ENCODE measurements at regions not wholly inside any gene's neighbourhood (a gene's known extent, or its start where the extent isn't known, plus 50 kb on each side); places are given as distances from the start of the nearest gene placed in this dataset.
"Not testable (repeated sequence)": the region's sequence is repeated elsewhere in the genome, so short reads cannot be mapped to it uniquely, and the experiment has no call there.

DNA sequence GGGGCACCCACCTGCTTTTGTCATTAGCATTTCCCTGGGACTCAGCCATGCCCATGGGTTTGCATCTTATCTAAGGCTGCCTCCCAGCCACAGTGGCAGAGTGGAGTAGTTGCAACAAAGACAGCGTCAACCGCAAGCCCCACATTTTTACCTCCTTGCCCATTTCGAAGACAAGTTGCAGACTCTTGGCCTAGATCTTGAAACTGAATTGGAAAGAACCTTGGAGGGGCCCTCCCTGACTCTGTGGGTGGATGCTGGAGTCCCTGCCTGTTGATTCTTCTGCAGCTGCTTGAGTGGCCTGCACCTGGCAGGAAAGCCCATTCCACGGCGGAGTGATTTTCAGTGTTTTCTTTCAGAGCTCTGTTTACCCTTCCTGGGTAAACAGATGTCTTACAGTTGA lies 309.0 kb downstream of the VRK1 start:
- Mint-ChIP-seq H3K27ac (no peak overlapping the region), H3K4me1 (ENCODE audit: low read depth) (no peaks in the 10 kb centered on the region), H3K9me3 (peaks cover 9% of the 10 kb centered on the region), H3K36me3 (ENCODE audit: low read depth) (peaks cover 2% of the 10 kb centered on the region), H3K4me3 (no peak overlapping the region), H3K27me3 (ENCODE audit: low read depth) (peaks cover 2% of the 10 kb centered on the region)
- intact Hi-C loops (cut with micrococcal nuclease): no loop called here
- CTCF ChIA-PET: interaction anchor here (0.8 kb wide), 1 partner anchor 19 kb away, joined by 3 read pairs; no protein-coding TSS in a partner anchor
- DNase-seq: no peak

DNA sequence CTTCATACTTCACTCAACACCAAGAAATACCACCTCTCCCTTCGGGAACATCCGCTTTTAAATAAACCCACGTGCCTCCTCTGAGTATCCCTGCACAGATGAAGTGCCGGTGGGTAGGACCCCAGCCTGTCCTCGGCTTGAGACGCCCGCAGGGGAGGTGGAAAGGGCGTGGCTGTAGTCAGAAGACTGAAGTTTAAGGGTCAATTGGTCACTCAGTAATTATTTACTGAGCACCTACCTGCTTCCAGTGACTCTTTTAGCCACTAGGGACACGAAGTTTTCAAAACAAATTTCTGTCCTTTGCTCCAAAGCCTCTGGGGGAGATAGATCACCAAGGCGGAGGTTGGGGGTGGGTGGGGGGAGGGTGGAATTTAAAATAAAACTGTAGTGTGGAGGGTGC lies 309.4 kb downstream of the VRK1 start:
- Mint-ChIP-seq H3K4me3 (no peak overlapping the region), H3K4me1 (ENCODE audit: low read depth) (no peaks in the 10 kb centered on the region), H3K27me3 (ENCODE audit: low read depth) (peaks cover 2% of the 10 kb centered on the region), H3K9me3 (peaks cover 9% of the 10 kb centered on the region), H3K27ac (no peak overlapping the region), H3K36me3 (ENCODE audit: low read depth) (peaks cover 2% of the 10 kb centered on the region)
- CTCF ChIA-PET: interaction anchor here (0.8 kb wide), 1 partner anchor 19 kb away, joined by 3 read pairs; no protein-coding TSS in a partner anchor
- DNase-seq: no peak
- intact Hi-C loops (cut with micrococcal nuclease): no loop called here

DNA sequence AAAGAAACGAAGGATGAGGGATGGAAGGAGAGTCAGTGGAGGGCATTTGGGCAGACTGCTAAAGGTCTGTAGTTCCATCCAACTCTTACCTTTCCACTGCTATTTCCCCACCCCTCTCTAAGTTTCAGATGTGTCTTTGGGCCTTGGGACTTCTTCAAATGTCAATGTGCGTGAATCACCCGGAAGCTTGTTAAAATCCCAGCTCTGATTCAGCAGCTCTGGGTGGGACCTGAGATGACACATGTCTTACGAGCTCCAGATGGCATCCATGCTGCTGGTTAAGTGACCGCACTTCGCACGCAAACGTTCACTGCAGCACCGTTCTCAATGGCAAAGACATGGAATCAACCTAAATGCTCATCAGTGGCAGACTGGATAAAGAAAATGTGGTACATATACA lies 309.9 kb downstream of the VRK1 start:
- H3K4me1 Mint-ChIP-seq (ENCODE audit: low read depth): no peaks in the 10 kb centered on the region
- intact Hi-C loops (cut with micrococcal nuclease): no loop called here
- peaks cover 2% of the 10 kb centered on the region for H3K27me3 Mint-ChIP-seq (ENCODE audit: low read depth)
- peaks cover 9% of the 10 kb centered on the region for H3K9me3 Mint-ChIP-seq
- no peak overlapping the region for H3K27ac Mint-ChIP-seq
- DNase-seq: no peak
- peaks cover 2% of the 10 kb centered on the region for H3K36me3 Mint-ChIP-seq (ENCODE audit: low read depth)
- no peak overlapping the region for H3K4me3 Mint-ChIP-seq
- CTCF ChIA-PET: no interaction called here

DNA sequence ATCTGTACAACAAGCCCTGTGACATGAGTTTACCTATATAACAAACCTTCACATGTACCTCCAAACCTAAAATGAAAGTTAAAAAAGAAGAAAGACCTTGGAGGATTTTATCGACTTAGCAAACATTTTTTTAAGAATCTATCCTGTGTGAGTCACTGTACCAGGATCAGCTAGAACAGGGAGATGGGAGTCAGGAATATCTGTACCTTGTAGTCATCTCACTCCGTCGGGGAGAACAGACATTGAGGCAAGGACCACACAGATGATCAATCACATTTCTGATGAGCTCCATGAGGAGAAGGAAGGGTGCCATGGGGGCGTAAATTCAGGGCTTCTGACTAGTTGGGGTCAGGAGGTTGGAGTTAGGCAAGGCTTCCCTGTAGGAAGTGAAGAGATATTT lies 310.6 kb downstream of the VRK1 start:
- Mint-ChIP-seq H3K4me3 (no peak overlapping the region), H3K27me3 (ENCODE audit: low read depth) (peaks cover 2% of the 10 kb centered on the region), H3K27ac (no peak overlapping the region), H3K36me3 (ENCODE audit: low read depth) (peaks cover 2% of the 10 kb centered on the region), H3K4me1 (ENCODE audit: low read depth) (no peaks in the 10 kb centered on the region), H3K9me3 (peaks cover 9% of the 10 kb centered on the region)
- intact Hi-C loops (cut with micrococcal nuclease): no loop called here
- no peak for DNase-seq
- CTCF ChIA-PET: no interaction called here

DNA sequence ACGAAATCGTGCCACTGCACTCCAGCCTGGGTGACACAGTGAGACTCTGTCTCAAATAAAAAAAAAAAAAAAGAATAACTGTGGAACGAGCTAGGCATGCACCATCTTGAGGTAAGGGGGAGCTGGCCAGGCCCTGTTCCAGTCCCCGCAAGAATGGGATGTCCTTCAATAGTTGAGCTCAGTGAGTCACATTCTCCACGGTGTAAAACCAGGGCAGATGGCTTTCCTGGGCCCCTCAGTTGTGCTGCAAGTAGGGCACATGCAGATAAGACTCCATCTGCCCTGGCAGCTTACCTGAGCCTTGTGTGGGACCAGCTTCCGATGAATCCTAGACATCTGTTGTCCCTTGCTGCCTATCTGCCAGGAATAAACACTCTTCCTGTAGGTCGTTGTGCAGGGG lies 312.1 kb downstream of the VRK1 start:
- CTCF ChIA-PET: interaction anchor here (1.7 kb wide), 1 partner anchor 14 kb away, joined by 5 read pairs; no protein-coding TSS in a partner anchor
- H3K9me3 Mint-ChIP-seq: peaks cover 9% of the 10 kb centered on the region
- no peaks in the 10 kb centered on the region for H3K4me1 Mint-ChIP-seq (ENCODE audit: low read depth)
- no peak overlapping the region for H3K4me3 Mint-ChIP-seq
- peaks cover 2% of the 10 kb centered on the region for H3K27me3 Mint-ChIP-seq (ENCODE audit: low read depth)
- H3K27ac Mint-ChIP-seq: no peak overlapping the region
- H3K36me3 Mint-ChIP-seq (ENCODE audit: low read depth): peaks cover 2% of the 10 kb centered on the region
- no peak for DNase-seq
- intact Hi-C loops (cut with micrococcal nuclease): no loop called here

DNA sequence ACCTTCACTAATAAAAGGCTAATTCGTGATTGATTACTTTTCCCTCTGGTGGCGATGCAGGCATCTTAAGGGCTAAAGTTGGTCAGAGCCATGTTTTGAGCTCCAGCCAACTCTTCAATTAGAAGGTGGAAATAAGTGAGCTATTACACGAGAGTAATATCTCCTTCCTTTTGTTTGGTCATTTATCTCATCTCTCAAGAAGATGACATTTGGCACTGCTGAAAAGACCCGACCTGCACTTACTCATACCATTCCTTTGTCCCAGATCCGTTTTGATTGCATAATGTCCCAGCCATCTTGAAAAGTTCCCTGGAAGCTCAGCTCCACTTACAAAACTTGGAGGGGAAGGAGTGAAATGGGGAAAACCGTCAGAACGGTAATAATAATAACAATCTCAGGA lies 316.2 kb downstream of the VRK1 start:
- Mint-ChIP-seq H3K9me3 (peaks cover 9% of the 10 kb centered on the region), H3K4me1 (ENCODE audit: low read depth) (peaks cover 5% of the 10 kb centered on the region), H3K4me3 (no peak overlapping the region), H3K27ac (no peak overlapping the region), H3K36me3 (ENCODE audit: low read depth) (peaks cover 2% of the 10 kb centered on the region), H3K27me3 (ENCODE audit: low read depth) (peaks cover 2% of the 10 kb centered on the region)
- intact Hi-C loops (cut with micrococcal nuclease): no loop called here
- CTCF ChIA-PET: no interaction called here
- DNase-seq: no peak

DNA sequence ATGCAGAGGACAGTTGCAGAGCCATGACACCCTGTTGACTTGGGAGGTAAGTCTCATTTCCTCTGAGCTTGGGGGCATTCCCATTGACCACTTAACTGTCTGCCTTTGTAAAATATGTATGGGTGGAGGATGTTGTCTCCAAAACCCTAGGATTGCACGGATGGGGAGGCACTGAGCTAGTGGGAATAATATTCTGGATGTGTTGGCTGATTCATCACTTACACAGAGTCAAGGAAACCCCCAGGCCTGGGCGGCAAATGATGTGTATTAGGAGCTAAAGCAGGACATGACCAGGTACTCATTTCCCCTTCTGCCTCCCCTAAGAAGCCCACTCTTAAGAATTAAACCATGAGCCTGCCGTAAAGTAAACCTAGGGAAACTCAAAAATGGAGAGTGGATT lies 319.4 kb downstream of the VRK1 start:
- H3K27ac Mint-ChIP-seq: no peak overlapping the region

DNA sequence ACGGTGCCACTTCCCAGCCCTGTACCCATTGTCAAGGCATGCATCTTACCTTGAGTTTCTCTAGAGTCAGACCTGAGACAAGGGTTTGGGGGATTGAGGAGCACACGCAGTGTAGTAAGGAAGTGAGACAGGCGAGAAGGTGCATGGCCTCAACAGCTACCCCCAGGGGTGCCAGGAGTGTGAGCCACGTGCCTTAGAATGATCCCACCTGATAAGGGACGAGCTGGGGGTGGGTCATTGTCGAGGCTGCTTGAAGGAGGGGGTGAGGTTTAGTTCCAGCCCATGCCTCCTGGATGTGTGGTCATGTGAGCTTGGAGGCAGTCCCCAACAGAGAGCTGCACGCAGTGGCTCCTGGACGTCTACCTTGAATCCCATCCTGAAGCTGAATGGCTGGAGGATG lies 320.5 kb downstream of the VRK1 start:
- CTCF ChIA-PET: no interaction called here
- DNase-seq: no peak
- H3K4me3 Mint-ChIP-seq: no peak overlapping the region
- H3K4me1 Mint-ChIP-seq (ENCODE audit: low read depth): peaks cover 27% of the 10 kb centered on the region
- H3K27ac Mint-ChIP-seq: no peak overlapping the region
- intact Hi-C loops (cut with micrococcal nuclease): loop anchor here (5.0 kb wide), 1 partner anchor 100 kb away; no protein-coding TSS in a partner anchor
- H3K27me3 Mint-ChIP-seq (ENCODE audit: low read depth): no peaks in the 10 kb centered on the region
- no peaks in the 10 kb centered on the region for H3K9me3 Mint-ChIP-seq
- H3K36me3 Mint-ChIP-seq (ENCODE audit: low read depth): no peaks in the 10 kb centered on the region

More for the DNA sequence above, 319.4 kb downstream of the VRK1 start:
- CTCF ChIA-PET: no interaction called here
- Mint-ChIP-seq H3K9me3 (no peaks in the 10 kb centered on the region), H3K27me3 (ENCODE audit: low read depth) (no peaks in the 10 kb centered on the region), H3K4me3 (no peak overlapping the region), H3K4me1 (ENCODE audit: low read depth) (peaks cover 27% of the 10 kb centered on the region), H3K36me3 (ENCODE audit: low read depth) (no peaks in the 10 kb centered on the region)
- intact Hi-C loops (cut with micrococcal nuclease): loop anchor here (5.0 kb wide), 1 partner anchor 99 kb away; no protein-coding TSS in a partner anchor
- DNase-seq: no peak

DNA sequence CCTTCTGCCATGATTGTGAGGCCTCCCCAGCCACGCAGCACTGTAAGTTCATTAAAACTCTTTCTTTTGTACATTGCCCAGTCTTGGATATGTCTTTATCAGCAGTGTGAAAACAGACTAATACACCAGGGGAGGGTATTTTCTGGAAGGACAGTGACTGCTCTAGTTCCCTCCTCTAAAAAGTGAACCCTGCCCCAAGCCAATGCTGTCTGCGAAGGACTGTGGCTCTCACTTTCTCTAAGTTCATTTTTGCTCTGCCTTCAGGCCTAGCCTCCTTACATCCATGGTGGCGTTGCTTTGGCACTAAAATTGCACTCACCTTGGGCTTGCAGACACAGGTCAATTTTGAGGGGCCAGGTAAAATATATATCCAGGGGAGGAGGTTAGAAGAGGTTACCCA lies 323.0 kb downstream of the VRK1 start:
- Mint-ChIP-seq H3K27me3 (ENCODE audit: low read depth) (no peaks in the 10 kb centered on the region), H3K4me1 (ENCODE audit: low read depth) (peaks cover 27% of the 10 kb centered on the region), H3K27ac (peak overlapping the region; percentile 98), H3K36me3 (ENCODE audit: low read depth) (no peaks in the 10 kb centered on the region), H3K4me3 (no peak overlapping the region), H3K9me3 (no peaks in the 10 kb centered on the region)
- intact Hi-C loops (cut with micrococcal nuclease): loop anchor here (1.0 to 5.0 kb wide), 3 partner anchors 58 to 593 kb away; no protein-coding TSS in a partner anchor
- CTCF ChIA-PET: interaction anchor here (0.6 kb wide), 1 partner anchor 82 kb away, joined by 4 read pairs; no protein-coding TSS in a partner anchor
- no peak for DNase-seq

DNA sequence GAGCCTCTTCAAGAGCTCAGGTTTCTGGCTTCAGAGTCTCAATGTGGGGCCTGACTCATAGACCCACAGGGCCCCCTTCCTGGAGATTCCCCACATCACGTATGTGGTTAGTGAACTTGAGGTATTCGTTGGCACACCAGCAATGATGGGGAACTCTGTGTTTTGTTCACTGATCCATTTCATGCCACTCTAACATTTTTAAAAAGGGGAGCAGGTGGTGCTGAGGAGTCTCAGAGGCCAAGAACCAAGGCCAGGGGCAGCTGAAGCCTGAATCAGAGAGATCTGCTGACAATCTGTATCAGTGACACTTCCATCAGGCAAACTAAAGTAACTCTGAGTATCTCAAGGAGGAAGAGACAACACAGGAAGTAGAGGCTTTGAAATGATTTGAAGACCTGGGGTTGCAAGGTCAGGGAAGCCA lies 323.4 kb downstream of the VRK1 start:
- Mint-ChIP-seq H3K4me3 (peak overlapping the region; percentile 42), H3K9me3 (no peaks in the 10 kb centered on the region), H3K27me3 (ENCODE audit: low read depth) (no peaks in the 10 kb centered on the region), H3K36me3 (ENCODE audit: low read depth) (no peaks in the 10 kb centered on the region), H3K27ac (peak overlapping the region; percentile 98), H3K4me1 (ENCODE audit: low read depth) (peaks cover 27% of the 10 kb centered on the region)
- peak; percentile 86 for DNase-seq
- CTCF ChIA-PET: interaction anchor here (0.6 kb wide), 1 partner anchor 82 kb away, joined by 4 read pairs; no protein-coding TSS in a partner anchor
- intact Hi-C loops (cut with micrococcal nuclease): loop anchor here (1.0 to 5.0 kb wide), 3 partner anchors 58 to 592 kb away; no protein-coding TSS in a partner anchor

DNA sequence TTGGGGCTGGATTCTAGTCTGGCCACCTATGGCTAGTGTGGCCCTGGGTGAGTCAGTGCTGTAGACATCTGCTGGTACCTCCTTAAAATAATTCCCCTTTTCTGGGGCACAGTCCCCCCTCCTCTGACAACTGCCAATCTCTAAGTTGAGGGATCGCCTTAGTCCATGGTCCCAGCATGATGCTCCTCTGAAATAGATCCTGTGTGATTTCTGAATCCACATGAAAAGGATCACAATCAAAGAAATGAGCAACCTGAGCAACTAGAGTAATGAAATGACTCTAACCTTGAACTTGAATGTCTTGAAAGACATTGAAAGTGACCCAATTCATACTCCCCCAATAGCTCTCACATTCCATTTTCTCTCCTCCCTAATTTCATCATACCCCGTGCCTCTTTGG lies 332.5 kb downstream of the VRK1 start:
- CTCF ChIA-PET: interaction anchor here (1.0 kb wide), 1 partner anchor 128 kb away, joined by 5 read pairs; no protein-coding TSS in a partner anchor
- no peaks in the 10 kb centered on the region for H3K4me1 Mint-ChIP-seq (ENCODE audit: low read depth)
- no peaks in the 10 kb centered on the region for H3K9me3 Mint-ChIP-seq
- intact Hi-C loops (cut with micrococcal nuclease): no loop called here
- no peak overlapping the region for H3K4me3 Mint-ChIP-seq
- H3K36me3 Mint-ChIP-seq (ENCODE audit: low read depth): no peaks in the 10 kb centered on the region
- H3K27me3 Mint-ChIP-seq (ENCODE audit: low read depth): no peaks in the 10 kb centered on the region
- no peak overlapping the region for H3K27ac Mint-ChIP-seq
- DNase-seq: no peak

DNA sequence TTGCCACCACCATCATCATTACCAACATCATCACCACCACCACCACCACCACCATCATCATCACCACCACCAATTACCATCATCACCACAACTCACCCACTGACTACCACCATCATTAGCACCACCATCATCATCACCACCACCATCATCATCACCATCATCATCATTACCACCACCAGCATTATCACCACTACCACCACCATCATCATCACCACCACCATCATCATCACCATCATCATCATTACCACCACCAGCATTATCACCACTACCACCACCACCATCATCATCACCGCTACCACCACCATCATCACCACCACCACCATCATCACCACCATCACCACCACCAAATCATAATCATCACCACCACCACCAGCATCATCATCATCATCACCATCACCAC lies 338.7 kb downstream of the VRK1 start:
- CTCF ChIA-PET; H3K4me3 Mint-ChIP-seq; H3K27ac Mint-ChIP-seq; H3K4me1 Mint-ChIP-seq (ENCODE audit: low read depth); H3K9me3 Mint-ChIP-seq; H3K36me3 Mint-ChIP-seq (ENCODE audit: low read depth); intact Hi-C loops (cut with micrococcal nuclease); H3K27me3 Mint-ChIP-seq (ENCODE audit: low read depth); DNase-seq: not testable (repeated sequence)

DNA sequence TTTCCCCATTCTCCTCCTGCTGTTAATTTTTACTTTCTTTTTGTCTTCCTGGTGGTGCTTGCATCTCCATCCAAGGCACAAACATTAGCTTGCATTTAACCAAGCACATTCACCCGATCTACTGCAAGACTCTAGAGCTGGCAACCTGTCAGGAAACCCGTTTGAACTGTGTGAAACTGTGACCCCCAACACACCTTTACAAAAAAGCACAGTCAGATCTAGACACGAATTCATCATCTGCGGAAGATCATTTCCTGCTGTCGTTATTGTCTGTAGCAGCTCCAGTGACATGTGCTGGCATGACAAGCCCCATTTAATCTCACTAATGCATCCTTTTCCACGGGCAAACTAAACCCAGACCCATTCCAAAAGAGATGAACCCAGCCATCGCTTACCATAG lies 340.5 kb downstream of the VRK1 start:
- CTCF ChIA-PET: no interaction called here
- no peak overlapping the region for H3K4me3 Mint-ChIP-seq
- no peaks in the 10 kb centered on the region for H3K36me3 Mint-ChIP-seq (ENCODE audit: low read depth)
- H3K4me1 Mint-ChIP-seq (ENCODE audit: low read depth): peaks cover 5% of the 10 kb centered on the region
- H3K27me3 Mint-ChIP-seq (ENCODE audit: low read depth): no peaks in the 10 kb centered on the region
- intact Hi-C loops (cut with micrococcal nuclease): no loop called here
- H3K27ac Mint-ChIP-seq: no peak overlapping the region
- H3K9me3 Mint-ChIP-seq: peaks cover 7% of the 10 kb centered on the region
- DNase-seq: peak; percentile 38

Measured in activated naive CD4-positive, alpha-beta T cell treated with anti-CD3 and anti-CD28 coated beads for 36 hours (primary cell).